ENCODE measurements at regions not wholly inside any gene's neighbourhood (a gene's known extent, or its start where the extent isn't known, plus 50 kb on each side); places are given as distances from the start of the nearest gene placed in this dataset.

DNA sequence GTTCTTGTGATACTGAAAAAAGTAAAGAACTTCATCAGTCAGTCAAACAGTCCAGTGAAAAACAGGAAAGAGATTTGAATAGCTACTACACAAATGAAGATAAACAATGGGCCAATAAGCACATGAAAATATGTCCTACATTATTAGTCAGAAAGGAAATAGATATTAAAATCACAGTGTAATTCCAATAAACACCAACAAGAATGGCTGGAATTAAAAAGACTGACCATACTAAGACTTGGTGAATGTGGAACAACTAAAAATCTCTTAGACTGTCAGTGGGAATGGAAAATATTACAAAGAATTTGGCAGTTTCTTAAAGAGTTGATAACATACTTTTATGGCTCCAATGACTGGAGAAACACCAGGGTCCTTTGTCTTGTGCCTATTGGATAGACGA is 241.8 kb upstream of the USP24 start:
- H3K27ac ChIP-seq (ENCODE audit: low read depth in 1 of 2, low read length in 1 of 2) = no peak overlapping the region
- no peak overlapping the region for H3K4me3 ChIP-seq
- 88 to 95% methylated on average over 1 of the region's 1 CpG for WGBS, 2 donors
- peaks cover 0 to 7% (median 4%) of the 10 kb centered on the region in 4 donors for H3K9me3 ChIP-seq (ENCODE audit: control insufficient read depth in 4 of 4, insufficient read depth in 3 of 4, low read length in 3 of 4)
- DNase-seq (no peak), ATAC-seq (ENCODE audit: insufficient read depth, low FRiP score) (no peak)
- no peak overlapping the region for H3K9ac ChIP-seq (ENCODE audit: insufficient read depth in 1 of 2, low read length in 2 of 2)
- no peaks in the 10 kb centered on the region for H3K4me1 ChIP-seq (ENCODE audit: control insufficient read depth in 5 of 5, insufficient read depth in 5 of 5, low read length in 5 of 5)
- TF ChIP-seq, protein P1, sequence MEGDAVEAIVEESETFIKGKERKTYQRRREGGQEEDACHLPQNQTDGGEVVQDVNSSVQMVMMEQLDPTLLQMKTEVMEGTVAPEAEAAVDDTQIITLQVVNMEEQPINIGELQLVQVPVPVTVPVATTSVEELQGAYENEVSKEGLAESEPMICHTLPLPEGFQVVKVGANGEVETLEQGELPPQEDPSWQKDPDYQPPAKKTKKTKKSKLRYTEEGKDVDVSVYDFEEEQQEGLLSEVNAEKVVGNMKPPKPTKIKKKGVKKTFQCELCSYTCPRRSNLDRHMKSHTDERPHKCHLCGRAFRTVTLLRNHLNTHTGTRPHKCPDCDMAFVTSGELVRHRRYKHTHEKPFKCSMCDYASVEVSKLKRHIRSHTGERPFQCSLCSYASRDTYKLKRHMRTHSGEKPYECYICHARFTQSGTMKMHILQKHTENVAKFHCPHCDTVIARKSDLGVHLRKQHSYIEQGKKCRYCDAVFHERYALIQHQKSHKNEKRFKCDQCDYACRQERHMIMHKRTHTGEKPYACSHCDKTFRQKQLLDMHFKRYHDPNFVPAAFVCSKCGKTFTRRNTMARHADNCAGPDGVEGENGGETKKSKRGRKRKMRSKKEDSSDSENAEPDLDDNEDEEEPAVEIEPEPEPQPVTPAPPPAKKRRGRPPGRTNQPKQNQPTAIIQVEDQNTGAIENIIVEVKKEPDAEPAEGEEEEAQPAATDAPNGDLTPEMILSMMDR (IDR thresholded peaks at IDR 0.05; ENCODE audit: control extremely low read depth, extremely low read depth) = no peak
- no peaks in the 10 kb centered on the region for H3K36me3 ChIP-seq (ENCODE audit: control insufficient read depth in 4 of 4, insufficient read depth in 4 of 4, low read length in 4 of 4)
- H3K27me3 ChIP-seq (ENCODE audit: control insufficient read depth in 3 of 3, insufficient read depth in 3 of 3, low read length in 2 of 3) = no peaks in the 10 kb centered on the region

DNA sequence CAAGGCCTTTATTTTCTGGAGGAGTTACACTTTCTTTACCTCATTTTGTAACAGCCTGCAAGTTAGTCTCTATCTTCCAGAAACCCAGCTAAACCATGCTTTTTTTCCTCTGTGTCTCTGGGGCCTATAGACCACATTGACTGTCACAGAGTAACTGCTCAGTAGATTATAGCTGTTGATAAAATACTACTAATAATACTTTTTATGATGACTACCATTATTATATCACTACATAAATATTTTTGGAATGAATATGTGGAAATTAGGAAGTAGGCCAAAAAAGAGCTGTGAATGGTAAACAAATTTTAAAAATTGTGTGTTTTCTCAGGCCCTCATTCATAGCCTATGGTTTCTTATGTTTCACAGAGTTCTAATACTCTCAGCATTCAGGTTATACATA is 233.1 kb upstream of the USP24 start:
- no peaks in the 10 kb centered on the region for H3K36me3 ChIP-seq (ENCODE audit: control insufficient read depth in 4 of 4, insufficient read depth in 4 of 4, low read length in 4 of 4)
- peaks cover 0 to 13% (median 3%) of the 10 kb centered on the region in 5 donors for H3K4me1 ChIP-seq (ENCODE audit: control insufficient read depth in 5 of 5, insufficient read depth in 5 of 5, low read length in 5 of 5)
- no peak overlapping the region for H3K4me3 ChIP-seq
- no peak overlapping the region for H3K27ac ChIP-seq (ENCODE audit: low read depth in 1 of 2, low read length in 1 of 2)
- H3K9ac ChIP-seq (ENCODE audit: insufficient read depth in 1 of 2, low read length in 2 of 2) = no peak overlapping the region
- DNase-seq (peak in 2 of 3 donors; percentile 48 to 50), ATAC-seq (ENCODE audit: insufficient read depth, low FRiP score) (no peak)
- no peaks in the 10 kb centered on the region for H3K9me3 ChIP-seq (ENCODE audit: control insufficient read depth in 4 of 4, insufficient read depth in 3 of 4, low read length in 3 of 4)
- H3K27me3 ChIP-seq (ENCODE audit: control insufficient read depth in 3 of 3, insufficient read depth in 3 of 3, low read length in 2 of 3) = no peaks in the 10 kb centered on the region
- TF ChIP-seq, protein P1 (IDR thresholded peaks at IDR 0.05; ENCODE audit: control extremely low read depth, extremely low read depth) = no peak

DNA sequence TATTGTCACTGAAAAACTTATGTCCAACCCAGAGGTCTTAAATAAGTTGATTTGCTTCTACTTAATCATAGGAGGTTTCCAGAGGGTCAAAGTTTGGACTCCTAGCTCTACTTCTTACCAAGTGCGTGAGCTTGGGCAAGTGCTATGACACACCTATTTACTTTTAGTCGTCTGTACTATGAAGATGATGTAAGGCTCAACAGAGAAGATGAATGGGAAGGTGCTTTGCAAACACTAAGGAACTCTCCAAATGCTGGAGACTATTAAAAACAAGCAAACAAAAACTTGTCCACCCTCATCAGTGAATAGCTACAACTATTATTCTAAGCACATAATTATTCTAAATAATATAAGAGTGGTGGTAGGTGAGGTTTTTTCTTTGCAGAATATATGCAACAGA is 232.3 kb upstream of the USP24 start:
- Histone ChIP-seq H3K27me3 (ENCODE audit: control insufficient read depth in 3 of 3, insufficient read depth in 3 of 3, low read length in 2 of 3) (no peaks in the 10 kb centered on the region), H3K4me1 (ENCODE audit: control insufficient read depth in 5 of 5, insufficient read depth in 5 of 5, low read length in 5 of 5) (peaks cover 0 to 14% (median 3%) of the 10 kb centered on the region in 5 donors), H3K27ac (ENCODE audit: low read depth in 1 of 2, low read length in 1 of 2) (no peak overlapping the region), H3K9ac (ENCODE audit: insufficient read depth in 1 of 2, low read length in 2 of 2) (no peak overlapping the region), H3K36me3 (ENCODE audit: control insufficient read depth in 4 of 4, insufficient read depth in 4 of 4, low read length in 4 of 4) (no peaks in the 10 kb centered on the region), H3K4me3 (no peak overlapping the region), H3K9me3 (ENCODE audit: control insufficient read depth in 4 of 4, insufficient read depth in 3 of 4, low read length in 3 of 4) (no peaks in the 10 kb centered on the region)
- TF ChIP-seq, protein P1 (IDR thresholded peaks at IDR 0.05; ENCODE audit: control extremely low read depth, extremely low read depth) = no peak
- 54 to 70% methylated on average over 2 of the region's 2 CpGs for WGBS, 2 donors
- DNase-seq = no peak
- ATAC-seq (ENCODE audit: insufficient read depth, low FRiP score) = no peak

DNA sequence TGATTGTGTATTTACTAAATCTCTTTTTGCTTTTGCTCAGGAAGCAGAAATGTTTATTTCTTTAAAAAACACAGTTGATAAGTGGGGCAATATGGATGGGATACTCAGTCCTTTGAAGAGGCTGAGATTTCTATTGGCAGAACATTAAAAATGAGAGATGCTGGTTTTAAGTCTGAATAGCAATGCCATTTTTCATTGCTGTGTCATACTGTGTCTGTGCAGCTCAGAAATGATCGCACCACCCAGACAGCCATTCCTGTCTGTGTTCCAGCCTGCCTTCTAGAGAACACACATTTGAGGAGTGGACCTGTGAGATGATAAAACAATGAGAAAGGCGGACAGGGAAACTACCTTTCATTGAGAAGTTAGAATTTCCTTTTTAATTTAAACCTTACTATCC is 231.2 kb upstream of the USP24 start:
- peak overlapping the region in 1 of 2 donors; percentile 35 for H3K9ac ChIP-seq (ENCODE audit: insufficient read depth in 1 of 2, low read length in 2 of 2)
- peaks cover 0 to 14% (median 3%) of the 10 kb centered on the region in 5 donors for H3K4me1 ChIP-seq (ENCODE audit: control insufficient read depth in 5 of 5, insufficient read depth in 5 of 5, low read length in 5 of 5)
- ATAC-seq (ENCODE audit: insufficient read depth, low FRiP score) (no peak), DNase-seq (no peak)
- no peak overlapping the region for H3K4me3 ChIP-seq
- no peaks in the 10 kb centered on the region for H3K9me3 ChIP-seq (ENCODE audit: control insufficient read depth in 4 of 4, insufficient read depth in 3 of 4, low read length in 3 of 4)
- H3K27me3 ChIP-seq (ENCODE audit: control insufficient read depth in 3 of 3, insufficient read depth in 3 of 3, low read length in 2 of 3) = no peaks in the 10 kb centered on the region
- 87 to 95% methylated on average over 2 of the region's 2 CpGs for WGBS, 2 donors
- H3K27ac ChIP-seq (ENCODE audit: low read depth in 1 of 2, low read length in 1 of 2) = no peak overlapping the region
- no peaks in the 10 kb centered on the region for H3K36me3 ChIP-seq (ENCODE audit: control insufficient read depth in 4 of 4, insufficient read depth in 4 of 4, low read length in 4 of 4)
- TF ChIP-seq, protein P1 (IDR thresholded peaks at IDR 0.05; ENCODE audit: control extremely low read depth, extremely low read depth) = no peak
